ENCODE measurements at regions not wholly inside any gene's neighbourhood (a gene's known extent, or its start where the extent isn't known, plus 50 kb on each side); places are given as distances from the start of the nearest gene placed in this dataset.

DNA sequence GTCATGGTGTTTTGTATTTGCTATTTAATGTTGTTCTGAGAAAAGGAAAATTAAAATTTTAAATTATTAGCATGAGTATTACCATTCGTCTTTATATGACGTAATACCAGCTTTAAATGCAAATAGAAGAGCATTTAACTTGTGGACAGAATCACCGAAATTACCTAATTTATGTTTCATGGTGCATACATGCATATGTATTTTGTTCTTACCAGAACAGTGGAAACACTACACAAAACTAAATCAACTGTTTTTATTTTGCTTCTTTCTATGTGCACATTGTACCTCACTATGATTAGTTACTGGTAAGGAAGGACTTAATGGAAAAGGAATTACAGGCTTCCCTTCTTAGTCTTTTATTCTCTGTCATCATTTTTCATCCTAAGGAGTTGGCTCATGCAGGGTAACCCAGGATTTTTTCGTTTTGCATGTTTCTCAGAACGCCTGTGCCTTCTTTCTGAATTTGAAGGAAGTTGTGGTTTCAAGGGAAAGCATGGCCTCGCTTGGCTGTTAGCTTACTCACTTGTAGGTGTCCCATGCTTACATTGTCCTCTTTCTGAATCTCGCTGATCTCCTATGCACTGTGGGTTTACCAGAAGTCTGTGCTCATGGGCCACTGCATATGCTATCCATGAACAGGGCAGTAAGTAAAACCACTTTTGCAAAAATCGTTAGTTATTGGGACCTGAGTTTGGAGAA lies 300.0 kb upstream of the PUDP start:
- DNase-seq (no peak), ATAC-seq (no peak)
- Histone ChIP-seq H3K4me3 (no peak overlapping the region), H3K4me1 (no peaks in the 10 kb centered on the region), H3K36me3 (no peaks in the 10 kb centered on the region), H3K27ac (no peak overlapping the region), H3K9me3 (no peaks in the 10 kb centered on the region), H3K27me3 (no peaks in the 10 kb centered on the region)
- intact Hi-C loops (cut with DNase I), result no loop called here
- 77 to 80% methylated on average over 8 of the region's 8 CpGs for WGBS, 2 donors
- TF ChIP-seq, protein P1, sequence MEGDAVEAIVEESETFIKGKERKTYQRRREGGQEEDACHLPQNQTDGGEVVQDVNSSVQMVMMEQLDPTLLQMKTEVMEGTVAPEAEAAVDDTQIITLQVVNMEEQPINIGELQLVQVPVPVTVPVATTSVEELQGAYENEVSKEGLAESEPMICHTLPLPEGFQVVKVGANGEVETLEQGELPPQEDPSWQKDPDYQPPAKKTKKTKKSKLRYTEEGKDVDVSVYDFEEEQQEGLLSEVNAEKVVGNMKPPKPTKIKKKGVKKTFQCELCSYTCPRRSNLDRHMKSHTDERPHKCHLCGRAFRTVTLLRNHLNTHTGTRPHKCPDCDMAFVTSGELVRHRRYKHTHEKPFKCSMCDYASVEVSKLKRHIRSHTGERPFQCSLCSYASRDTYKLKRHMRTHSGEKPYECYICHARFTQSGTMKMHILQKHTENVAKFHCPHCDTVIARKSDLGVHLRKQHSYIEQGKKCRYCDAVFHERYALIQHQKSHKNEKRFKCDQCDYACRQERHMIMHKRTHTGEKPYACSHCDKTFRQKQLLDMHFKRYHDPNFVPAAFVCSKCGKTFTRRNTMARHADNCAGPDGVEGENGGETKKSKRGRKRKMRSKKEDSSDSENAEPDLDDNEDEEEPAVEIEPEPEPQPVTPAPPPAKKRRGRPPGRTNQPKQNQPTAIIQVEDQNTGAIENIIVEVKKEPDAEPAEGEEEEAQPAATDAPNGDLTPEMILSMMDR (IDR thresholded peaks at IDR 0.05), result no peak

DNA sequence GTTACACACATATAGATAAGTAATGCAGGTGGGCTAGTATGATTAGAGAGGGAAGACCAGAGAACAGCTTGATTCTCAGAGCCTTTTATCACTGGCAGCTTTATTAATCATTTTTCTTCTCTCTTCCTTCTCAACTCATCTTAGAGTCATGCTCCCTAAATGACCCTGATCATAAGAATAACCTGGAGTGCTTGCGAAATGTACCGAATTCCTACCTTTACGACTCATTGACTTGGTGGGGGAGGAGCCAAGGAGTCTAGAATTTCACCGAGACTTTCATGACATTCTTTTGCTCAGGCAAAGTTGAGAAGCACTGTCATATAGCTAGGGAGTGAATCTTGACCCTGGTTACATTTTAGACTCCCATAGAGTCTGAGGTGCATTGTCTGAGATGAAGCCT lies 298.9 kb upstream of the PUDP start:
- Histone ChIP-seq H3K4me3 (no peak overlapping the region), H3K27ac (no peak overlapping the region), H3K4me1 (no peaks in the 10 kb centered on the region), H3K36me3 (no peaks in the 10 kb centered on the region), H3K9me3 (no peaks in the 10 kb centered on the region), H3K27me3 (no peaks in the 10 kb centered on the region)
- TF ChIP-seq, protein P1 (IDR thresholded peaks at IDR 0.05), result no peak
- no peak for ATAC-seq
- no peak for DNase-seq
- 88 to 96% methylated on average over 4 of the region's 4 CpGs for WGBS, 2 donors
- intact Hi-C loops (cut with DNase I), result no loop called here

DNA sequence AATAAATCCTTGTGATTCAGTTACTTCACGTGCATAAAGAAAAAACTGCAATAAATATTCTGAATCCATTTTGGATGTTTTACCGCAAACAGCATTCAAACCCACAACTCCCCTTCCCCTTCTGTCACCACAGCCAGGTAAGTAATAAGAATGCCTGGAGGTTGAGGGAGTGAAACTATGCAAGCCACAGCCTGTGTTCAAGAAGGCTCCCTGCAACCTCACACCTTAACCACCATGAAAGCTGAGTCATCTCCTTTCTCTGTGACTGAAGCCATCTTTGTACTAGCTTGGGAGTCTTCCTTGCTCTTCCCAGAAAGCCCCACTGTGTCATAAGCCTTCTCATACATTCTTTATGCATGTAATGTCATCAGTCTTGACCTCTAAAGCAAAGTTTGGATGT lies 297.0 kb upstream of the PUDP start:
- no peak overlapping the region for H3K27ac ChIP-seq
- no peaks in the 10 kb centered on the region for H3K36me3 ChIP-seq
- no peaks in the 10 kb centered on the region for H3K4me1 ChIP-seq
- H3K27me3 ChIP-seq, result no peaks in the 10 kb centered on the region
- H3K9me3 ChIP-seq, result peaks cover 0 to 7% (median 0%) of the 10 kb centered on the region in 11 donors
- WGBS, 2 donors, result 82% methylated on average over 2 of the region's 2 CpGs
- no peak overlapping the region for H3K4me3 ChIP-seq
- TF ChIP-seq, protein P1 (IDR thresholded peaks at IDR 0.05), result no peak
- intact Hi-C loops (cut with DNase I), result no loop called here
- DNase-seq (no peak), ATAC-seq (no peak)

DNA sequence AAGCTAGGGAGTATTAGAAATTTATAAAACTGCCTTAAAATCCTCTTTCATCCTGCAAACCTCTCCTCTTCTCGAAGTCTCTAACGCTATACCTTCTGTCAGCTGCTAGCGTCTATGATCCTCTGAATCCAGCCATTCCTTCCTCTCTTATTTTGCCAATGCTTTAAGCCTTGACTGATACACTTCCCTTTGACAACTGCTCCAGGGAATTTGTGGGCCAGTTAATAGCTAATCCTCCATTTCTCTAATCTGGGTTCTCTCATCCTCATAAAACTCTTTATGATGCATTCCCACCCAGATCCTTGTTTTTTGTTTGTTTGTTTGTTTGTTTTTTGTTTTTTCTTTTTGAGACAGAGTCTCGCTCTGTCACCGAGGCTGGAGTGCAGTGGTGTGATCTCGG lies 293.6 kb upstream of the PUDP start:
- H3K36me3 ChIP-seq, result no peaks in the 10 kb centered on the region
- H3K27ac ChIP-seq, result no peak overlapping the region
- no peak overlapping the region for H3K4me3 ChIP-seq
- WGBS, 2 donors, result 90 to 92% methylated on average over 6 of the region's 6 CpGs
- H3K4me1 ChIP-seq, result no peaks in the 10 kb centered on the region
- no peaks in the 10 kb centered on the region for H3K27me3 ChIP-seq
- intact Hi-C loops (cut with DNase I), result no loop called here
- H3K9me3 ChIP-seq, result peaks cover 0 to 7% (median 0%) of the 10 kb centered on the region in 11 donors
- ATAC-seq, result no peak
- TF ChIP-seq, protein P1 (IDR thresholded peaks at IDR 0.05), result no peak
- DNase-seq, result no peak

Measured in heart right ventricle (tissue), 16 donors.